Right ventricle myocardium inferior (tissue), 1 donor: ENCODE measurements at regions not wholly inside any gene's neighbourhood (a gene's known extent, or its start where the extent isn't known, plus 50 kb on each side); places are given as distances from the start of the nearest gene placed in this dataset.
"Not testable (repeated sequence)": the region's sequence is repeated elsewhere in the genome, so short reads cannot be mapped to it uniquely, and the experiment has no call there.

Source experiments
- ATAC-seq: fragments of 200-7000 bp; cut with Tn5 transposase; one replicate; pipeline ENCODE4 v1.9.1; 2020; ENCODE audit warnings: mild to moderate bottlenecking, moderate library complexity
- DNase-seq: peaks from one replicate; pipeline ENCODE4 v3.0.0; 2021; ENCODE audit errors: missing footprints
- intact Hi-C: fragments of 100-400 bp; cut with DNase I; formaldehyde crosslinking; loops from one replicate; pipeline ENCODE4 v1.11.0; 2022
- donor health status: DM: no; HTN: yes; CAD: no; lungs with severe emphysema.

- DNase-seq, ATAC-seq, intact Hi-C loops: not testable (repeated sequence)
These were observed 720.8 kb downstream of the PRIM2 start for GRCh38 chr6:58038213-58038612.

- ATAC-seq, DNase-seq, intact Hi-C loops: not testable (repeated sequence)
These were observed 729.2 kb downstream of the PRIM2 start for GRCh38 chr6:58046584-58046983.

- DNase-seq, intact Hi-C loops, ATAC-seq: not testable (repeated sequence)
These were observed 730.0 kb downstream of the PRIM2 start for GRCh38 chr6:58047389-58047788.

GRCh38 chr6:58047865-58048264, 730.4 kb downstream of the PRIM2 start:
- DNase-seq, ATAC-seq, intact Hi-C loops: not testable (repeated sequence)

- intact Hi-C loops, ATAC-seq, DNase-seq: not testable (repeated sequence)
These were observed 738.2 kb downstream of the PRIM2 start for GRCh38 chr6:58055465-58056176.

- peak; percentile 48 for ATAC-seq
- intact Hi-C loops: not testable (repeated sequence)
These were observed 742.3 kb downstream of the PRIM2 start for GRCh38 chr6:58059701-58060100.

GRCh38 chr6:58063542-58063941, 746.1 kb downstream of the PRIM2 start:
- ATAC-seq, intact Hi-C loops, DNase-seq: not testable (repeated sequence)

More at GRCh38 chr6:58059701-58060100, 742.3 kb downstream of the PRIM2 start:
- DNase-seq: not testable (repeated sequence)

- ATAC-seq, intact Hi-C loops, DNase-seq: not testable (repeated sequence)
These were observed 750.6 kb downstream of the PRIM2 start for GRCh38 chr6:58067867-58068548.

- DNase-seq: no peak
- ATAC-seq: no peak
- intact Hi-C loops: no loop called here
These were observed 755.8 kb downstream of the PRIM2 start for GRCh38 chr6:58073263-58073662.

- not testable (repeated sequence) for ATAC-seq
These were observed 772.6 kb downstream of the PRIM2 start for GRCh38 chr6:58090067-58090466.

GRCh38 chr6:58097251-58097650, 779.8 kb downstream of the PRIM2 start:
- DNase-seq, ATAC-seq, intact Hi-C loops: not testable (repeated sequence)

More at GRCh38 chr6:58090067-58090466, 772.6 kb downstream of the PRIM2 start:
- DNase-seq, intact Hi-C loops: not testable (repeated sequence)

- intact Hi-C loops: no loop called here
- no peak for ATAC-seq
- DNase-seq: no peak
These were observed 796.5 kb downstream of the PRIM2 start for GRCh38 chr6:58113960-58114359.

- not testable (repeated sequence) for ATAC-seq
These were observed 799.7 kb downstream of the PRIM2 start for GRCh38 chr6:58117162-58117561.

GRCh38 chr6:58121616-58122015, 804.2 kb downstream of the PRIM2 start:
- intact Hi-C loops, DNase-seq, ATAC-seq: not testable (repeated sequence)

More at GRCh38 chr6:58117162-58117561, 799.7 kb downstream of the PRIM2 start:
- intact Hi-C loops, DNase-seq: not testable (repeated sequence)

GRCh38 chr6:58123770-58124169, 806.3 kb downstream of the PRIM2 start:
- not testable (repeated sequence) for ATAC-seq

GRCh38 chr6:58128549-58128948, 811.1 kb downstream of the PRIM2 start:
- intact Hi-C loops, ATAC-seq: not testable (repeated sequence)

More at GRCh38 chr6:58123770-58124169, 806.3 kb downstream of the PRIM2 start:
- intact Hi-C loops, DNase-seq: not testable (repeated sequence)

GRCh38 chr6:58129098-58129497, 811.7 kb downstream of the PRIM2 start:
- ATAC-seq, intact Hi-C loops, DNase-seq: not testable (repeated sequence)

More at GRCh38 chr6:58128549-58128948, 811.1 kb downstream of the PRIM2 start:
- DNase-seq: not testable (repeated sequence)

- ATAC-seq, DNase-seq, intact Hi-C loops: not testable (repeated sequence)
These were observed 822.3 kb downstream of the PRIM2 start for GRCh38 chr6:58139746-58140145.

GRCh38 chr6:58171025-58171424, 853.6 kb downstream of the PRIM2 start:
- intact Hi-C loops, DNase-seq: not testable (repeated sequence)
- peak; percentile 60 for ATAC-seq
